Fibroblast of lung (primary cell): ENCODE measurements at regions not wholly inside any gene's neighbourhood (a gene's known extent, or its start where the extent isn't known, plus 50 kb on each side); places are given as distances from the start of the nearest gene placed in this dataset.

Source experiments
- DNase-seq, 2 donors: peaks; one replicate each; pipeline versions ENCODE4 v3.0.0 to v3.0.0-alpha.2; 2010; ENCODE audit warnings: low read depth in 2 of 2
- H2AFZ ChIP-seq: 2 replicates; pipeline ENCODE4 v1.5.1; 2012; ENCODE audit warnings: low read length, control low read depth, inconsistent platforms
- H3K27ac ChIP-seq: 2 replicates; pipeline ENCODE4 v1.5.1; 2011; ENCODE audit warnings: low read length, control low read depth; ENCODE audit not compliant: insufficient read depth
- H3K27me3 ChIP-seq: 2 replicates; pipeline ENCODE4 v1.5.1; 2011; ENCODE audit warnings: mild to moderate bottlenecking, low read length; ENCODE audit not compliant: control insufficient read depth, insufficient read depth
- H3K36me3 ChIP-seq: 2 replicates; pipeline ENCODE4 v1.5.1; 2011; ENCODE audit warnings: low read length; ENCODE audit not compliant: control insufficient read depth, insufficient read depth
- H3K4me1 ChIP-seq: 2 replicates; pipeline ENCODE4 v1.5.1; 2011; ENCODE audit warnings: low read length; ENCODE audit not compliant: control insufficient read depth, insufficient read depth; ENCODE audit errors: extremely low read depth
- H3K4me2 ChIP-seq: 2 replicates; pipeline ENCODE4 v1.5.1; 2011; ENCODE audit warnings: low read length, control low read depth; ENCODE audit not compliant: insufficient read depth; ENCODE audit errors: extremely low read depth
- H3K4me3 ChIP-seq, 4 experiments: fragments of 200-600 bp in 1 of 4; sonication (generic) in 1 of 4; replicated peaks in 1 of 4; 2 replicates each; pipeline ENCODE4 v1.5.1; 2011 to 2016; ENCODE audit warnings: low read length in 4 of 4, low read depth in 3 of 4, mild to moderate bottlenecking in 3 of 4, control low read depth in 2 of 4, inconsistent platforms in 1 of 4, mixed read lengths in 1 of 4; ENCODE audit not compliant: insufficient read depth in 1 of 4; ENCODE audit errors: control extremely low read depth in 1 of 4
- H3K79me2 ChIP-seq: 2 replicates; pipeline ENCODE4 v1.5.1; 2012; ENCODE audit warnings: mild to moderate bottlenecking, low read length, inconsistent platforms; ENCODE audit not compliant: control insufficient read depth, insufficient read depth
- H3K9ac ChIP-seq: 2 replicates; pipeline ENCODE4 v1.5.1; 2011; ENCODE audit warnings: mild to moderate bottlenecking, low read length, control low read depth; ENCODE audit not compliant: insufficient read depth
- H3K9me3 ChIP-seq: 2 replicates; pipeline ENCODE4 v1.5.1; 2012; ENCODE audit warnings: low read depth, low read length; ENCODE audit not compliant: control insufficient read depth, insufficient read depth
- H4K20me1 ChIP-seq: 2 replicates; pipeline ENCODE4 v1.5.1; 2011; ENCODE audit warnings: low read length; ENCODE audit not compliant: control insufficient read depth, insufficient read depth; ENCODE audit errors: extremely low read depth
- CTCF ChIP-seq, 2 donors: IDR thresholded peaks in 1 of 2; conservative IDR thresholded peaks in 1 of 2; 1 replicate in 1 of 2; 2 replicates in 1 of 2; pipeline ENCODE4 v1.5.1; 2011 to 2012; ENCODE audit warnings: low read length in 2 of 2, control low read depth in 1 of 2, inconsistent platforms in 1 of 2, low read depth in 1 of 2, mild to moderate bottlenecking in 1 of 2
- EZH2 ChIP-seq: IDR thresholded peaks from 2 replicates; pipeline ENCODE4 v1.5.1; 2012; ENCODE audit warnings: low read length, control low read depth, mild to moderate bottlenecking; ENCODE audit errors: missing control alignments

DNA sequence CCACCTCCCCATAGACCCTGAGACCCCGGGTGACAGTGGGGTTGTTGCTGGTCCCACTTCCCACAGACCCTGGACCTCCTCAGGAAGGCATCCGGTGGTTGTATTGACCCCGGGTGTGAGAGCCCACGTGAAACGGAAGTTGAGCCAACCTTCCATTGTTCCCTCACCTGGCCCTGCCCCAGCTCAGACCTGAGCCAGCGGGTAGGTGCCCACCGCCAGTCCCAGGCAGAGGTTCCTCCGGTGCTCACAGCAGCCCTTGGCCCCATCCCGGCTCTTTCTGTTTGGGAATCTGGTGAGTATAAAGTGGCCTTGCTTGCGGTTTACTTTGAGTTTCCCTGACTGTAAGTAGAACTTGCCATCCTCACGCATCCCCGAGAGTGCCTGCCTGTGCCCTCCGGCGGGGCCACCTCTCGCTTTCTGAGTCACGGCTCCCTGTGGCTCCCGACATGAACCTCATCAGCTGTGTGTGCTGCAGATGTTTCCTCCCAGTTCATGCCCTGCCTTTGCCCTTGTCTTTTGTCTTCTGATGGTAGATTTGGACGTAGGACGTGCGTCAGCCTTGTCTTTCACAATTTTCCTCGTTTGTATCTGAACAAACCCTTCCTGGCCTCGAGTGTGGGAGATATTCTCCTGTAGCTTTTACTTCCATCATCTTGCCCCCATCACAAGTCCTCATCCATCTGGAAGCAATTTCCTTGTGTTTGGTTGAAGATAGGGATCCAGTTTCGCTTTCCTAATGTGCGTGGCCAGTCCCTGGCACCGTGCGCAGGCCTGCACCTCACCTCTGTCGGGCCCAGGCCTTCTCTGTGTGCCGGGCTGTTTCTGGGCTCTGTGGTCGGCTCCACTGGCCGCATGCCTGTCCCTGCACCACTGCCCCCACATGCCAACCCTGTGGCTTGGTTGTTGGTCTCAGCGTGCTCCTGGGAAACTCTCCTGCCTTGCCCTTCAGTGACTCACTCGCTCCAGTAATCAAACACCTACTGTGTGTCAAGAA, 76.0 kb downstream of the METRNL start:
- Histone ChIP-seq H3K9ac (no peak overlapping the region), H2AFZ (no peak overlapping the region), H3K4me3 (no peak overlapping the region), H3K4me2 (no peak overlapping the region), H3K79me2 (no peaks in the 10 kb centered on the region), H4K20me1 (no peaks in the 10 kb centered on the region), H3K27ac (peak overlapping the region; percentile 32), H3K4me1 (peaks cover 6% of the 10 kb centered on the region), H3K27me3 (peaks cover 5% of the 10 kb centered on the region), H3K36me3 (no peaks in the 10 kb centered on the region), H3K9me3 (no peaks in the 10 kb centered on the region)
- peak; percentile 16 to 19 for DNase-seq
- TF ChIP-seq EZH2, result no peak
- TF ChIP-seq CTCF (conservative IDR thresholded peaks at IDR 0.05 in 1 of 2, IDR thresholded peaks at IDR 0.05 in 1 of 2; ENCODE audit: low read depth in 1 of 2, low read length in 2 of 2), result no peak

DNA sequence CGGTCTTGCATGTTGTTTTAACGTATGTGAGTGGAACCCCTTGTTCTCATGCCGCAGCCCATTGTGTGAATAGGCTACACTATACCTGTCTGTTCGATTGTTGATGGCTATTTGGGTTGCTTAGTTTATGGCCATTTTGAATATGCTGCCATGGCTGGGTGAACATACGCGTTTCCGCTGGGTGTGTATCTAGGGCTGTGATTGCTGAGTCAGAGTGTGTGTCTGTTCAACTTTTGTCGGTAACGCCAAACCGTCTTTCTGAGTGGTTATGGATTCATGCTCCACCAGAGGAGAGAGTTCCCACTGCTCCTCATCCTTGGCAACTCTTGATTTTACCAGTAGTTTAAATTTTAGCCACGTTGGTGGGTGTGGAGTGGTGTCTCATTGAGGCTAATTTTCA, 77.0 kb downstream of the METRNL start:
- H3K4me3 ChIP-seq, result no peak overlapping the region
- no peak for DNase-seq
- H3K36me3 ChIP-seq, result no peaks in the 10 kb centered on the region
- no peaks in the 10 kb centered on the region for H4K20me1 ChIP-seq
- peaks cover 6% of the 10 kb centered on the region for H3K4me1 ChIP-seq
- H3K9ac ChIP-seq, result no peak overlapping the region
- H3K27ac ChIP-seq, result no peak overlapping the region
- TF ChIP-seq CTCF (conservative IDR thresholded peaks at IDR 0.05 in 1 of 2, IDR thresholded peaks at IDR 0.05 in 1 of 2; ENCODE audit: low read depth in 1 of 2, low read length in 2 of 2) (no peak), EZH2 (no peak)
- no peaks in the 10 kb centered on the region for H3K9me3 ChIP-seq
- H3K79me2 ChIP-seq, result no peaks in the 10 kb centered on the region
- H2AFZ ChIP-seq, result no peak overlapping the region
- H3K4me2 ChIP-seq, result no peak overlapping the region
- peaks cover 5% of the 10 kb centered on the region for H3K27me3 ChIP-seq

DNA sequence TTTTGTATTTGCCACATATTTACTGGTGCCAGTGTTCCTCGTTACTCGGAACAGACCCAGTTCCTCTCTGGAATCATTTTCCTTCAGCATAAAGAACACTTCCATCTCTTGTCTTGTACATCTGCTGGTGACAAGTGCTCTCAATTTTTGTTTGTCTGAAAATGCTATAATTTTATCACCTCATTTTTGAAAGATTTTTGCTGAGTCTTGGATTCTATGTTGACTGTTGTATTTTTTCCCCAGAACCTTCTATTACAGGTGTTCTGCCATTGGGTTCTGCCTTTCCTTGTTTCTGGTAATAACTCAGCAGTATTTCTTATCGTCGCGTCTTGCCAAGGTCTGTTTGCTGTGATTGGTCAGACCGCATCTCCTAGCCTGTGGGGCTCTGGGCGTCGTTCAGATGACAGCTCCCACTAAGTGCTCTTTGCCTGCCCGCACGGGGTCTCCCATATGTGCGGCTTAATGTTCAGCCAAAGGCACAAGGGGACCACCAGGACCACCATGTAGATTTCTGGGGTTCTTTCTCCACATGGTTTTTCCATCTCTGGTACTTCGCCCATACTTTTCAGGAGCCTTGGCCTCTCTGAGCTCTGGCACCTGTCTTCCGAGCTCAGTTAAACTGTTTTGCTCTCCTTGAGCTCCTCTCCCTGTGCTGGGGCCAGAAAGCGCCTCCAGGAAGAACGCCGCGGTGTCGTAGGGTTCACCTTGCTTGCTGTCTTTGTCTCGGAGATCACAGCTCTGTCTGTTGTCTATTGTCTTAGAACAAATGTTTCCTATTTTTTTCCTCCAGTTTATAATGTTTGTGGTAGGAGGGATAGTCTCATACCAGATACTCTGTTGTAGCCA, 80.0 kb downstream of the METRNL start:
- Histone ChIP-seq H3K9ac (no peak overlapping the region), H3K79me2 (no peaks in the 10 kb centered on the region), H3K4me3 (no peak overlapping the region), H3K36me3 (no peaks in the 10 kb centered on the region), H3K4me2 (no peak overlapping the region), H4K20me1 (no peaks in the 10 kb centered on the region), H3K4me1 (peaks cover 10% of the 10 kb centered on the region), H3K27me3 (peaks cover 6% of the 10 kb centered on the region), H3K27ac (no peak overlapping the region), H3K9me3 (no peaks in the 10 kb centered on the region), H2AFZ (no peak overlapping the region)
- TF ChIP-seq EZH2, result no peak
- no peak for TF ChIP-seq CTCF (conservative IDR thresholded peaks at IDR 0.05 in 1 of 2, IDR thresholded peaks at IDR 0.05 in 1 of 2; ENCODE audit: low read depth in 1 of 2, low read length in 2 of 2)
- DNase-seq, result no peak
